H9 (cell line): ENCODE measurements at regions not wholly inside any gene's neighbourhood (a gene's known extent, or its start where the extent isn't known, plus 50 kb on each side); places are given as distances from the start of the nearest gene placed in this dataset.

Experiments used
- DNase-seq: peaks from one replicate; pipeline ENCODE4 v3.0.0-alpha.2; 2017
- H2AFZ ChIP-seq: one replicate; pipeline ENCODE4 v1.6.1; 2013; ENCODE audit warnings: mild to moderate bottlenecking, low read length, control low read depth, moderate library complexity
- H2AK5ac ChIP-seq: 2 replicates; pipeline ENCODE4 v1.6.1; 2013; ENCODE audit warnings: low read length, control low read depth, mixed read lengths; ENCODE audit not compliant: insufficient read length
- H2BK120ac ChIP-seq: one replicate; pipeline ENCODE4 v1.6.1; 2013; ENCODE audit warnings: low read depth, mild to moderate bottlenecking, low read length, control low read depth, inconsistent platforms; ENCODE audit not compliant: poor library complexity, severe bottlenecking
- H2BK12ac ChIP-seq: 2 replicates; pipeline ENCODE4 v1.6.1; 2013; ENCODE audit warnings: low read length, control low read depth, mixed read lengths, low read depth; ENCODE audit not compliant: insufficient read length
- H2BK15ac ChIP-seq: 2 replicates; pipeline ENCODE4 v1.6.1; 2013; ENCODE audit warnings: low read depth, low read length, control low read depth
- H2BK20ac ChIP-seq: one replicate; pipeline ENCODE4 v1.6.1; 2013; ENCODE audit warnings: low read depth, mild to moderate bottlenecking, low read length, control low read depth, inconsistent platforms; ENCODE audit not compliant: poor library complexity, severe bottlenecking
- H2BK5ac ChIP-seq: 2 replicates; pipeline ENCODE4 v1.6.1; 2013; ENCODE audit warnings: low read length, control low read depth, mixed read lengths; ENCODE audit not compliant: insufficient read length
- H3K14ac ChIP-seq: 2 replicates; pipeline ENCODE4 v1.6.1; 2013; ENCODE audit warnings: low read length, control low read depth; ENCODE audit not compliant: insufficient read depth
- H3K18ac ChIP-seq: 2 replicates; pipeline ENCODE4 v1.6.1; 2013; ENCODE audit warnings: low read depth, mild to moderate bottlenecking, mixed read lengths, low read length, control low read depth; ENCODE audit not compliant: insufficient read length
- H3K23ac ChIP-seq: 2 replicates; pipeline ENCODE4 v1.6.1; 2013; ENCODE audit warnings: low read length, control low read depth, mixed read lengths, low read depth; ENCODE audit not compliant: insufficient read length
- H3K23me2 ChIP-seq: 2 replicates; pipeline ENCODE4 v1.6.1; 2013; ENCODE audit warnings: low read depth, mild to moderate bottlenecking, mixed read lengths, low read length, control low read depth; ENCODE audit not compliant: insufficient read length, poor library complexity, severe bottlenecking
- H3K27ac ChIP-seq: 2 replicates; pipeline ENCODE4 v1.5.1; 2013; ENCODE audit warnings: low read length, control low read depth, mixed read lengths, low read depth; ENCODE audit not compliant: insufficient read length
- H3K27me3 ChIP-seq: 2 replicates; pipeline ENCODE4 v1.6.1; 2013; ENCODE audit warnings: low read length, control low read depth, inconsistent platforms; ENCODE audit not compliant: insufficient read depth
- H3K4ac ChIP-seq: 2 replicates; pipeline ENCODE4 v1.6.1; 2013; ENCODE audit warnings: low read depth, mild to moderate bottlenecking, control low read depth, inconsistent platforms, low read length, moderate library complexity
- H3K4me1 ChIP-seq: 2 replicates; pipeline ENCODE4 v1.6.1; 2013; ENCODE audit warnings: low read length, control low read depth, inconsistent platforms; ENCODE audit not compliant: insufficient read depth
- H3K4me2 ChIP-seq: 2 replicates; pipeline ENCODE4 v1.6.1; 2013; ENCODE audit warnings: low read length, control low read depth, mixed read lengths; ENCODE audit not compliant: insufficient read length, insufficient read depth
- H3K56ac ChIP-seq: 2 replicates; pipeline ENCODE4 v1.6.1; 2013; ENCODE audit warnings: low read depth, mild to moderate bottlenecking, mixed read lengths, low read length, control low read depth; ENCODE audit not compliant: insufficient read length
- H3K79me1 ChIP-seq: 2 replicates; pipeline ENCODE4 v1.6.1; 2013; ENCODE audit warnings: low read depth, mild to moderate bottlenecking, moderate library complexity, low read length, control low read depth, inconsistent platforms; ENCODE audit not compliant: insufficient read depth, poor library complexity, severe bottlenecking
- H3K79me2 ChIP-seq: 2 replicates; pipeline ENCODE4 v1.6.1; 2013; ENCODE audit warnings: low read length, control low read depth, inconsistent platforms; ENCODE audit not compliant: insufficient read depth
- H3K9ac ChIP-seq: 2 replicates; pipeline ENCODE4 v1.6.1; 2013; ENCODE audit warnings: low read length, control low read depth, mixed read lengths; ENCODE audit not compliant: insufficient read length; ENCODE audit errors: extremely low read depth
- H3K9me3 ChIP-seq: one replicate; pipeline ENCODE4 v1.6.1; 2013; ENCODE audit warnings: low read depth, low read length, inconsistent platforms; ENCODE audit not compliant: control insufficient read depth
- H3T11ph ChIP-seq: one replicate; pipeline ENCODE4 v1.6.1; 2013; ENCODE audit warnings: mild to moderate bottlenecking, low read length, control low read depth, inconsistent platforms
- H4K20me1 ChIP-seq: one replicate; pipeline ENCODE4 v1.6.1; 2013; ENCODE audit not compliant: control insufficient read depth, insufficient read length, insufficient read depth
- H4K5ac ChIP-seq: 2 replicates; pipeline ENCODE4 v1.6.1; 2013; ENCODE audit warnings: low read depth, mild to moderate bottlenecking, mixed read lengths, low read length, control low read depth; ENCODE audit not compliant: insufficient read length
- H4K8ac ChIP-seq: replicated peaks from 2 replicates; pipeline ENCODE4 v1.6.1; 2013; ENCODE audit warnings: low read length, control low read depth, mixed read lengths, low read depth; ENCODE audit not compliant: insufficient read length
- H4K91ac ChIP-seq: 2 replicates; pipeline ENCODE4 v1.6.1; 2013; ENCODE audit warnings: low read depth, mild to moderate bottlenecking, moderate library complexity, mixed read lengths, low read length, control low read depth; ENCODE audit not compliant: insufficient read length
- H3K27ac Mint-ChIP-seq, 3 experiments: 2 replicates in 2 of 3; 3 replicates in 1 of 3; pipeline ENCODE4 v1.8.0; 2020 to 2021; ENCODE audit warnings: mixed read lengths in 3 of 3, mild to moderate bottlenecking in 1 of 3, moderate library complexity in 1 of 3
- H3K27me3 Mint-ChIP-seq: 2 replicates; pipeline ENCODE4 v1.8.0; 2021; ENCODE audit warnings: low read depth, mild to moderate bottlenecking, moderate library complexity, mixed read lengths
- H3K36me3 Mint-ChIP-seq, 3 experiments: 2 replicates in 2 of 3; 3 replicates in 1 of 3; pipeline ENCODE4 v1.8.0; 2020 to 2021; ENCODE audit warnings: low read depth in 3 of 3, mixed read lengths in 3 of 3; ENCODE audit not compliant: insufficient read depth in 1 of 3
- H3K4me1 Mint-ChIP-seq, 2 experiments: 2 replicates each; pipeline ENCODE4 v1.8.0; 2020; ENCODE audit warnings: mixed read lengths in 2 of 2
- H3K4me3 Mint-ChIP-seq, 2 experiments: 2 replicates in 1 of 2; 3 replicates in 1 of 2; pipeline ENCODE4 v1.8.0; 2020 to 2021; ENCODE audit warnings: mild to moderate bottlenecking in 2 of 2, mixed read lengths in 2 of 2, moderate library complexity in 1 of 2
- H3K9me3 Mint-ChIP-seq, 2 experiments: 2 replicates in 1 of 2; 3 replicates in 1 of 2; pipeline ENCODE4 v1.8.0; 2020; ENCODE audit warnings: mild to moderate bottlenecking in 2 of 2, mixed read lengths in 2 of 2, moderate library complexity in 1 of 2
- whole genome bisulfite sequencing: extraction: QIAGEN DNeasy Blood & Tissue Kit; methylation state at CpG from one replicate; pipeline ENCODE4 v1.1.7; 2013; ENCODE audit warnings: missing lambda C conversion rate, low lambda C conversion rate, mixed read lengths; ENCODE audit not compliant: insufficient read length; ENCODE audit errors: extremely low coverage; 5-methylcytosine and 5-hydroxymethylcytosine counted together
- TF ChIP-seq, protein P1 (sequence below): fragments of 200-600 bp; sonication (generic); conservative IDR thresholded peaks from 3 replicates; pipeline ENCODE4 v1.8.0; 2021; ENCODE audit warnings: antibody characterized with exemption, mild to moderate bottlenecking

DNA sequence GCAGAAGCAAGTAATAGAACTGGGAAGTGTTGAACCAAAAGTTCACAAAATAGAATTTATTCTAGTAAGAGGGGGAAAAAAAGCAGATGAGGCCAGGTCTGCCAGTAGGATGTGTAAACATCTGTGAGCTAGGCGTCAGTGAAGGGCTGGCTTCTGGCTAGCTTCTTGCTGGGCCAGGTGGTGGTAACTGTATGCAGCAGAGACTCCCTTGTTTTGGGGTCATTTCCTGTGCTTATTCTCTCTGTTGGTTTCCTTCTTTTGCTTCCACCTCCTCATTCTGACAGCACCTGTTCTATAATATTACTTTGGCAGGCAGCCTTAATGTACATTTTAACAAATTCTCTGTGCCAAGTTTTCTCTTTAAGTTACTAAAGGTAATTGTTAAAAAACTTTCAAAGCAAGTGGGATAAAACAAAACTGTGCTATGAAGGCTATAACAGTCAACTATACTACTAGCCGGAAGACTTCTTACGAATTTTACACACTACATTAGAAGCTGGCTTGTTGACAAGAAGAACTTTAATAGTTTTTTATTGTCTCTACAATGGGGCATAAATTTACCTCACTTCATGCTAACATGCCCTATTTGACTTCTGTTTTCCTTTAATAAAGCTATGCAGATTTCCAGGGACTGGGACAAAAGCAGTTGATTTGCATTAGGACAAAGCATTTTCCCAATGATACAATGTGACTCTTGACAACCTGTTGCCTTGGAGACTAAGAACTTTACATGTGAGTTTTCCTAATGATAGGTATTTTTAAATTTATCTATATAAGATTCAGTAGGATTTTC lies 318.8 kb upstream of the NAALADL2 start:
- H2AK5ac ChIP-seq: no peak overlapping the region
- H3K9ac ChIP-seq: no peak overlapping the region
- peak; percentile 84 for DNase-seq
- H3K4me1 Mint-ChIP-seq: peaks cover 59 to 62% of the 10 kb centered on the region in 2 experiments
- no peaks in the 10 kb centered on the region for H4K20me1 ChIP-seq
- peak overlapping the region; percentile 29 for H3K4me2 ChIP-seq
- H2BK12ac ChIP-seq: no peak overlapping the region
- H3K9me3 ChIP-seq: no peaks in the 10 kb centered on the region
- no peak overlapping the region for H3K56ac ChIP-seq
- H3K36me3 Mint-ChIP-seq: peaks cover 0 to 17% (median 7%) of the 10 kb centered on the region in 3 experiments; a peak in 5 of 7 replicates
- H2BK120ac ChIP-seq: peak overlapping the region; percentile 48
- H3T11ph ChIP-seq: peak overlapping the region; percentile 96
- no peaks in the 10 kb centered on the region for H3K23me2 ChIP-seq
- peak overlapping the region; percentile 29 to 63; a peak in 3 of 5 replicates for H3K4me3 Mint-ChIP-seq
- no peaks in the 10 kb centered on the region for H3K79me1 ChIP-seq
- H3K4me1 ChIP-seq: peaks cover 5% of the 10 kb centered on the region; the same call in 1 of the 2 replicates
- H4K8ac ChIP-seq: no peak overlapping the region
- H3K9me3 Mint-ChIP-seq: no peaks in the 10 kb centered on the region; a peak in 1 of 5 replicates
- H3K27ac ChIP-seq: peak overlapping the region; percentile 92
- H2AFZ ChIP-seq: no peak overlapping the region
- no peak overlapping the region for H2BK5ac ChIP-seq
- peak overlapping the region; percentile 97 to 99 (median 99) for H3K27ac Mint-ChIP-seq
- H3K14ac ChIP-seq: no peak overlapping the region; the same call in 1 of the 2 replicates
- H2BK20ac ChIP-seq: no peak overlapping the region
- no CpG with 5 or more reads among the region's 3 CpGs for WGBS
- TF ChIP-seq, protein P1, sequence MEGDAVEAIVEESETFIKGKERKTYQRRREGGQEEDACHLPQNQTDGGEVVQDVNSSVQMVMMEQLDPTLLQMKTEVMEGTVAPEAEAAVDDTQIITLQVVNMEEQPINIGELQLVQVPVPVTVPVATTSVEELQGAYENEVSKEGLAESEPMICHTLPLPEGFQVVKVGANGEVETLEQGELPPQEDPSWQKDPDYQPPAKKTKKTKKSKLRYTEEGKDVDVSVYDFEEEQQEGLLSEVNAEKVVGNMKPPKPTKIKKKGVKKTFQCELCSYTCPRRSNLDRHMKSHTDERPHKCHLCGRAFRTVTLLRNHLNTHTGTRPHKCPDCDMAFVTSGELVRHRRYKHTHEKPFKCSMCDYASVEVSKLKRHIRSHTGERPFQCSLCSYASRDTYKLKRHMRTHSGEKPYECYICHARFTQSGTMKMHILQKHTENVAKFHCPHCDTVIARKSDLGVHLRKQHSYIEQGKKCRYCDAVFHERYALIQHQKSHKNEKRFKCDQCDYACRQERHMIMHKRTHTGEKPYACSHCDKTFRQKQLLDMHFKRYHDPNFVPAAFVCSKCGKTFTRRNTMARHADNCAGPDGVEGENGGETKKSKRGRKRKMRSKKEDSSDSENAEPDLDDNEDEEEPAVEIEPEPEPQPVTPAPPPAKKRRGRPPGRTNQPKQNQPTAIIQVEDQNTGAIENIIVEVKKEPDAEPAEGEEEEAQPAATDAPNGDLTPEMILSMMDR: no peak
- H2BK15ac ChIP-seq: no peak overlapping the region
- no peaks in the 10 kb centered on the region for H3K27me3 ChIP-seq
- no peak overlapping the region for H3K23ac ChIP-seq
- H3K27me3 Mint-ChIP-seq: no peaks in the 10 kb centered on the region
- no peak overlapping the region for H3K4ac ChIP-seq
- H3K18ac ChIP-seq: peak overlapping the region; percentile 89
- no peak overlapping the region for H4K91ac ChIP-seq
- H4K5ac ChIP-seq: no peak overlapping the region
- no peaks in the 10 kb centered on the region for H3K79me2 ChIP-seq
